DOHH2 (cell line): ENCODE measurements at regions not wholly inside any gene's neighbourhood (a gene's known extent, or its start where the extent isn't known, plus 50 kb on each side); places are given as distances from the start of the nearest gene placed in this dataset.

ENCODE experiments used
- H3F3A ChIP-seq: fragments of 200-600 bp; sonication (generic), shearing (Covaris generic); 2 replicates; pipeline ENCODE4 v1.6.0; 2016; ENCODE audit warnings: antibody characterized with exemption, mild to moderate bottlenecking; ENCODE audit not compliant: control insufficient read depth, insufficient read depth
- H3K27ac ChIP-seq: fragments of 200-600 bp; sonication (generic); 2 replicates; pipeline ENCODE4 v1.5.1; 2014; ENCODE audit warnings: low read depth, mild to moderate bottlenecking, low read length, moderate library complexity
- H3K27me3 ChIP-seq: fragments of 200-600 bp; sonication (generic); 2 replicates; pipeline ENCODE4 v1.6.1; 2014; ENCODE audit warnings: mild to moderate bottlenecking, low read length, mixed read lengths; ENCODE audit not compliant: control insufficient read depth
- H3K36me3 ChIP-seq: fragments of 200-600 bp; sonication (generic); 2 replicates; pipeline ENCODE4 v1.6.1; 2014; ENCODE audit warnings: mild to moderate bottlenecking, low read length, moderate library complexity, mixed read lengths; ENCODE audit not compliant: control insufficient read depth
- H3K4me1 ChIP-seq: fragments of 200-600 bp; sonication (generic); 2 replicates; pipeline ENCODE4 v1.6.1; 2014; ENCODE audit warnings: mild to moderate bottlenecking, low read length, mixed read lengths; ENCODE audit not compliant: control insufficient read depth
- H3K4me2 ChIP-seq: fragments of 200-600 bp; sonication (generic); 2 replicates; pipeline ENCODE4 v1.6.0; 2014; ENCODE audit warnings: mild to moderate bottlenecking, low read length, moderate library complexity
- H3K4me3 ChIP-seq: fragments of 200-600 bp; sonication (generic); 2 replicates; pipeline ENCODE4 v1.5.1; 2014; ENCODE audit warnings: mild to moderate bottlenecking, low read length, mixed read lengths
- H3K79me2 ChIP-seq: fragments of 200-600 bp; sonication (generic); 2 replicates; pipeline ENCODE4 v1.6.1; 2014; ENCODE audit warnings: mild to moderate bottlenecking, low read length, mixed read lengths; ENCODE audit not compliant: control insufficient read depth
- H3K9me2 ChIP-seq: fragments of 200-600 bp; sonication (generic); replicated peaks from 2 replicates; pipeline ENCODE4 v1.6.1; 2014; ENCODE audit warnings: mild to moderate bottlenecking, low read length, mixed read lengths; ENCODE audit not compliant: control insufficient read depth
- H3K9me3 ChIP-seq: fragments of 200-600 bp; sonication (generic); 2 replicates; pipeline ENCODE4 v1.6.1; 2014; ENCODE audit warnings: antibody characterized with exemption, low read length, mixed read lengths; ENCODE audit not compliant: control insufficient read depth, insufficient read depth
- H4K20me1 ChIP-seq: fragments of 200-600 bp; sonication (generic); 2 replicates; pipeline ENCODE4 v1.6.0; 2014; ENCODE audit warnings: low read depth, mild to moderate bottlenecking, antibody characterized with exemption, low read length, moderate library complexity; ENCODE audit not compliant: control insufficient read depth, insufficient read depth
- CTCF ChIP-seq: fragments of 200-600 bp; sonication (generic); IDR thresholded peaks from one replicate; pipeline ENCODE4 v1.5.1; 2014; ENCODE audit warnings: antibody characterized with exemption, mild to moderate bottlenecking, low read depth, low read length; ENCODE audit not compliant: poor library complexity, severe bottlenecking
- EZH2phosphoT487 ChIP-seq: fragments of 200-600 bp; sonication (generic); IDR thresholded peaks from 2 replicates; pipeline ENCODE4 v1.6.1; 2017; ENCODE audit warnings: borderline replicate concordance, mild to moderate bottlenecking, antibody characterized with exemption, low read length, moderate library complexity, mixed read lengths

- peaks cover 9% of the 10 kb centered on the region for H3K9me3 ChIP-seq
- no peak overlapping the region for H3K27ac ChIP-seq
- no peak overlapping the region for H3K4me2 ChIP-seq
- H4K20me1 ChIP-seq = no peaks in the 10 kb centered on the region
- no peaks in the 10 kb centered on the region for H3K36me3 ChIP-seq
- no peaks in the 10 kb centered on the region for H3K79me2 ChIP-seq
- H3K9me2 ChIP-seq = no peaks in the 10 kb centered on the region
- no peaks in the 10 kb centered on the region for H3K27me3 ChIP-seq
- no peaks in the 10 kb centered on the region for H3K4me1 ChIP-seq
- no peak overlapping the region for H3K4me3 ChIP-seq
- H3F3A ChIP-seq = no peaks in the 10 kb centered on the region
- TF ChIP-seq CTCF = no peak
- no peak for TF ChIP-seq EZH2phosphoT487
These were observed 158.5 kb upstream of the ARID1B start for GRCh38 chr6:156618600-156619205.

GRCh38 chr6:156617941-156618340, 159.2 kb upstream of the ARID1B start:
- H3K79me2 ChIP-seq = no peaks in the 10 kb centered on the region
- no peaks in the 10 kb centered on the region for H3K9me2 ChIP-seq
- no peaks in the 10 kb centered on the region for H3K27me3 ChIP-seq
- no peaks in the 10 kb centered on the region for H3K36me3 ChIP-seq
- H3K27ac ChIP-seq = no peak overlapping the region
- H3K4me2 ChIP-seq = no peak overlapping the region
- no peaks in the 10 kb centered on the region for H3K4me1 ChIP-seq
- H3F3A ChIP-seq = no peaks in the 10 kb centered on the region
- H3K9me3 ChIP-seq = peaks cover 16% of the 10 kb centered on the region
- H3K4me3 ChIP-seq = no peak overlapping the region
- no peaks in the 10 kb centered on the region for H4K20me1 ChIP-seq
- TF ChIP-seq CTCF (no peak), EZH2phosphoT487 (no peak)

GRCh38 chr6:156617376-156617775, 159.8 kb upstream of the ARID1B start:
- Histone ChIP-seq H3K79me2 (no peaks in the 10 kb centered on the region), H3K4me2 (no peak overlapping the region), H3F3A (no peaks in the 10 kb centered on the region), H3K27me3 (no peaks in the 10 kb centered on the region), H3K36me3 (no peaks in the 10 kb centered on the region), H4K20me1 (no peaks in the 10 kb centered on the region), H3K27ac (no peak overlapping the region), H3K9me2 (no peaks in the 10 kb centered on the region), H3K4me3 (no peak overlapping the region), H3K4me1 (no peaks in the 10 kb centered on the region), H3K9me3 (peaks cover 21% of the 10 kb centered on the region)
- TF ChIP-seq EZH2phosphoT487 (no peak), CTCF (no peak)

- no peaks in the 10 kb centered on the region for H3K36me3 ChIP-seq
- no peaks in the 10 kb centered on the region for H3F3A ChIP-seq
- no peaks in the 10 kb centered on the region for H3K4me1 ChIP-seq
- H3K9me3 ChIP-seq = peaks cover 29% of the 10 kb centered on the region
- H3K4me3 ChIP-seq = no peak overlapping the region
- no peaks in the 10 kb centered on the region for H4K20me1 ChIP-seq
- H3K9me2 ChIP-seq = no peaks in the 10 kb centered on the region
- TF ChIP-seq EZH2phosphoT487 (no peak), CTCF (no peak)
- H3K79me2 ChIP-seq = no peaks in the 10 kb centered on the region
- H3K27me3 ChIP-seq = no peaks in the 10 kb centered on the region
- no peak overlapping the region for H3K27ac ChIP-seq
- no peak overlapping the region for H3K4me2 ChIP-seq
These were observed 160.7 kb upstream of the ARID1B start for GRCh38 chr6:156616495-156616894.
